ENCODE measurements at regions not wholly inside any gene's neighbourhood (a gene's known extent, or its start where the extent isn't known, plus 50 kb on each side); places are given as distances from the start of the nearest gene placed in this dataset.
"Not testable (repeated sequence)": the region's sequence is repeated elsewhere in the genome, so short reads cannot be mapped to it uniquely, and the experiment has no call there.

GRCh38 chr21:19228226-19228625 lies 824.6 kb upstream of the TMPRSS15 start:
- Histone ChIP-seq H3K27ac (no peak overlapping the region), H3K4me1 (no peaks in the 10 kb centered on the region), H3K36me3 (no peaks in the 10 kb centered on the region), H3K27me3 (no peaks in the 10 kb centered on the region), H3K9me3 (no peaks in the 10 kb centered on the region), H3K4me3 (no peak overlapping the region)
- DNase-seq = no peak
- TF ChIP-seq EP300 (IDR thresholded peaks at IDR 0.05) (no peak), CTCF (IDR thresholded peaks at IDR 0.05) (no peak), POLR2A (IDR thresholded peaks at IDR 0.05) (no peak), POLR2AphosphoS5 (IDR thresholded peaks at IDR 0.05) (no peak)
- WGBS, 2 donors = 34 to 70% methylated on average over 1 of the region's 1 CpG
- intact Hi-C loops (cut with DNase I) = no loop called here

GRCh38 chr21:19233841-19234240 lies 830.3 kb upstream of the TMPRSS15 start:
- H3K9me3 ChIP-seq; H3K4me1 ChIP-seq; H3K27ac ChIP-seq; DNase-seq; H3K4me3 ChIP-seq; H3K27me3 ChIP-seq; H3K36me3 ChIP-seq; intact Hi-C loops (cut with DNase I): not testable (repeated sequence)
- WGBS, 2 donors = 84 to 93% methylated on average over 12 of the region's 12 CpGs

GRCh38 chr21:19236209-19236608 lies 832.6 kb upstream of the TMPRSS15 start:
- no peak for DNase-seq
- intact Hi-C loops (cut with DNase I) = no loop called here
- no peaks in the 10 kb centered on the region for H3K27me3 ChIP-seq
- H3K36me3 ChIP-seq = no peaks in the 10 kb centered on the region
- no peak overlapping the region for H3K4me3 ChIP-seq
- no peaks in the 10 kb centered on the region for H3K9me3 ChIP-seq
- no peaks in the 10 kb centered on the region for H3K4me1 ChIP-seq
- TF ChIP-seq POLR2A (IDR thresholded peaks at IDR 0.05) (no peak), CTCF (IDR thresholded peaks at IDR 0.05) (no peak), POLR2AphosphoS5 (IDR thresholded peaks at IDR 0.05) (no peak), EP300 (IDR thresholded peaks at IDR 0.05) (no peak)
- 86 to 89% methylated on average over 9 of the region's 9 CpGs for WGBS, 2 donors
- H3K27ac ChIP-seq = no peak overlapping the region

GRCh38 chr21:19237608-19238007 lies 834.0 kb upstream of the TMPRSS15 start:
- TF ChIP-seq POLR2AphosphoS5 (IDR thresholded peaks at IDR 0.05) = no peak
- no peak for TF ChIP-seq EP300 (IDR thresholded peaks at IDR 0.05)
- TF ChIP-seq POLR2A (IDR thresholded peaks at IDR 0.05) = no peak
- TF ChIP-seq CTCF (IDR thresholded peaks at IDR 0.05) = no peak
- 59 to 65% methylated on average over 1 of the region's 1 CpG for WGBS, 2 donors
- DNase-seq = no peak
- H3K4me3 ChIP-seq = no peak overlapping the region
- no peaks in the 10 kb centered on the region for H3K36me3 ChIP-seq
- H3K27ac ChIP-seq = no peak overlapping the region
- H3K9me3 ChIP-seq = no peaks in the 10 kb centered on the region
- H3K4me1 ChIP-seq = no peaks in the 10 kb centered on the region
- intact Hi-C loops (cut with DNase I) = no loop called here
- H3K27me3 ChIP-seq = no peaks in the 10 kb centered on the region

- intact Hi-C loops (cut with DNase I) = no loop called here
- H3K4me1 ChIP-seq = no peaks in the 10 kb centered on the region
- no peak overlapping the region for H3K27ac ChIP-seq
- H3K9me3 ChIP-seq = no peaks in the 10 kb centered on the region
- H3K27me3 ChIP-seq = no peaks in the 10 kb centered on the region
- TF ChIP-seq EP300 (IDR thresholded peaks at IDR 0.05) (no peak), POLR2AphosphoS5 (IDR thresholded peaks at IDR 0.05) (no peak), CTCF (IDR thresholded peaks at IDR 0.05) (no peak), POLR2A (IDR thresholded peaks at IDR 0.05) (no peak)
- DNase-seq = no peak
- WGBS, 2 donors = 58 to 78% methylated on average over 1 of the region's 1 CpG
- no peak overlapping the region for H3K4me3 ChIP-seq
- H3K36me3 ChIP-seq = no peaks in the 10 kb centered on the region
Observed at GRCh38 chr21:19239696-19240095, 836.1 kb upstream of the TMPRSS15 start.
